GM18519 (cell line): ENCODE measurements at regions not wholly inside any gene's neighbourhood (a gene's known extent, or its start where the extent isn't known, plus 50 kb on each side); places are given as distances from the start of the nearest gene placed in this dataset.
"Not testable (repeated sequence)": the region's sequence is repeated elsewhere in the genome, so short reads cannot be mapped to it uniquely, and the experiment has no call there.

Experiments used
- ATAC-seq: cut with Tn5 transposase; IDR thresholded peaks from one replicate; pipeline ENCODE4 v1.9.1; 2021; ENCODE audit warnings: mild to moderate bottlenecking, moderate library complexity; ENCODE audit not compliant: unreplicated experiment, low FRiP score

DNA sequence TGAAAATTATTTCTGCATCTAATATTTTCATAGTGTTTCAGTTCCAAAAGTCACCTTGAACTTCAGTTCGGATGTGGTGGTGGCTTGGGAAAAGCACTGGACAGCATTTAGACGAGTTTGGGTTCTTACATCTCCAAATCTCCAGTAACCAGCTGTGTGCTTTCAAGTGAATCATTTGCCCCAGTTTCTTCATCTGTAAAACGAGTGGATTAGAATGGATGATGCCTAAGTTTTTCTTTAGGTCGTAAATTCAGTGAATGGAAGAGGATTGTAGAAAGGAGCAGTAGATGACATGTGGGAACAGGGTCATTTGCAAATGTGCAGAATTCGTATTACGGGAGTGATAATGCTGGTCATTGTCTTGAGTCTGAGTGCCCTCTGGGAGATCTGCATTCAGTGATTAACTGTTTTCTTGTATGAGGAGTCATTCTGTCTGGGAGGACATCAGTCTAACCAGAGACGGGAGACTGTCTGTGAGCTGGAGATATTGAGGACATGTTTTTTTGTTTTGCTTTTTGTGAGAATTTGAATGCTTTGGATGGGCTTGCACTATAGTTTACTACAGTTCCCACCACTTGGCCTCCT lies 641.6 kb upstream of the TBL1XR1 start:
- no peak for ATAC-seq

DNA sequence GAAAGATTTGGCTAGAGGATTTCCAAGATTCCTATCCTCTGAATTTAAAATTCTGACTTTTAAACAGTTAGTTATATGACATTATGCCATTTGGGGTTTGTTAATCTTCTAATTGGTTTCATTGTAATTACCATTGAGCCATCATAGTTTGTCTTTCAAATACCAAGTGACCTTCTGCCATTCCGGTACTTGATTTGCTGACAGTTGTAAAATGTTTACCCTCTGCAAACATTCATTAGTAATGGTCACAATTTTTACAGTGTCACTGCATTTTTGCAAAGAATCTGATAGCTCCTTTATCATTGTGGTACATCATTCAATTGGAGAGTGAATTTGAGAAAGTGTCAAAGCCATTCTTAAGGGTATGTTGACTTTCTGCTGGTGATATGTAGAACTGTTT lies 645.0 kb upstream of the TBL1XR1 start:
- ATAC-seq: no peak

DNA sequence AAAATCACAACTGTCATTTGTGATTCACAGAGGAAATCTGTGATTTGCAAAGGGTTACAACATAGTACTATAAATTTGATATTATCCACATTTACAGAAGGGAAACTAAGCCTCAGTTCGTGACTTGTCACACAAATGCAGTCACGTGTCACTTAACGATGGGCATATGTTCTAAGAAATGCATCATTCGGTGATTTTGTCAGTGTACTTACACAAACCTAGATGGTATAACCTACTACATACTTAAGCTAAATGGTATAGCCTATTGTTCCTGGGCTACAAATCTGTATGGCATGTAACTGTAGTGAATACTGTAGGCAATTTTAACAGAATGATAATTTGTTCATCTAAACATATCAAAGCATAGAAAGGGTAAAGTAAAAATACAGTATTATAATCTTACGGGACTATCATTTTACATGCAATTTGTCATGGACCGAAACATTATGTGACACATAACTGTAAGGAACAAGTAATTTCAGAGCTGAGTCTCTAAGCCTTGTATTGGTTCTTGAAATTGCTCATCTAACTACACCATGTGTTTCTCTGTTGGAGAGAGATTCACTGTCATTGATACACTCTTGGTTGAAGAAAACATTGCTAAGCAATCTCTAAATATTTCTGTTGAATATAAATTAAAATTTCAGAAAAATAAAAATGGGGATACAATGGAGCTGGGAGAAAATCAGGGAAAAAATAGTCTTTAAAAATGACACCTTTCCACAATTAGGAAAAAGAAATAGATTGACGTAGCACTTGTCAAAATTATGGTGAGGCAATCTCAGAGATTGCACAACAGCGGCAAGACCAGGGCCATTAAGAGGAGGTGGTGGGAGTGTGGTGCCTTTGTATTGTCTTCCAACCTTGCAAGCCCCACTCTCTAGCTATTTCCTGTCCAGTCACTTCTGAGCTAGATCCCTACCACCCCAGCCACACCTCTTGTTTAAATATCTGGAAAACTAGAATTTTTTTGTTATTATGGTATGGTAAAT lies 645.8 kb upstream of the TBL1XR1 start:
- ATAC-seq: no peak

DNA sequence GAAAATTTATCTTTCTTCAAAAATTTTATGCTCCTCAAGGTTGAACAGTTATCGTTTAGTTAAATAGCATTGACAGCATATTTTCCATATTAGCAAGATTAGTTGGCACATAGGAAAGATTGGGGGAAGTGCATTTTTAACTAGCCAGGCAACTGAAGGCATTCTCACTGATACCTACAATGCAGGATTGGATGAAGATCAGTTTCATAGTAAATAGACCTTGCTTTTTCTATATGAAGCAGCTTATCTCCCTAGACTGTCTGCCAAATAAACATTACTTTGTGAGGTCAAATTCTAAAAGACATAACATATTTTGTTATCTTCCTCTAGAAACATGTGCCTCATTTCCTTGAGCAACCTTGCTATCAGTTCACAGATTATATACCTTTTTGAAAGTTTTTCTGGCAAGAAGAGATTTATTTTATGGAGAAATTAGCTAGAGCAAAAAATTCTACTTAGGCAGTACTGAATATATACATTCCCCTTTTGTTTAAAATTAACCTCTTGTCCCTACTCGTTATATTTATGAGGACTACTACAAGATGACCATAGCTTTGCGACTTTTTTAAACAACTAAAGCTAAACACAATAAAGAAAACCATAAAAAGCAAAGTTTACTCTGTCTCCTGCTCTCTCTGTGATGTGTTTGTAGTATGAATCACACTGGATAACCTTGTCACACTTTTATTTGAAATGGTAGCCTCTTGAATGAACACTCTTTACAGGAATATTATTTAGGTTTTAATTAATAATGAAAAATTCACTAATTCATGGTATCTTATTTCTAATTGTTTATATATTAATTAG lies 654.9 kb upstream of the TBL1XR1 start:
- ATAC-seq: no peak

DNA sequence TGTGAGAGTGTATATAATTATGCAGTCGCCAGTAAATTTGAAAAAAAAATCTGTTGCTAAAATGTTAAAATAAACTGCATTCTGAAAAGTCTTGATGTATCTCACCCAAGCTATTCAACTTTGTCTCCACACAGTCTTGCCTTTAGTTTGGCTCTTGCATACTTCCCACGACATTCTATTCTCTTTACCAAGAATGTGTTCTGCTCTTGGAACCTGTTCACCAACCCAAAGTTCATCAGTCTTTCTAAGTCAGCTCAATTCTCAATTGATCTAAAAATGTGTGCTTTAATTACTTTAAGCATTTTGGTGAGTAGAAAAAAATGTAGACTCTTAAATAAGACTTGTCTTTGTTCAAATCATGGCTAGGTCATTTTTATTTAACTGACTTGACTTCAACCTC lies 657.7 kb upstream of the TBL1XR1 start:
- no peak for ATAC-seq

DNA sequence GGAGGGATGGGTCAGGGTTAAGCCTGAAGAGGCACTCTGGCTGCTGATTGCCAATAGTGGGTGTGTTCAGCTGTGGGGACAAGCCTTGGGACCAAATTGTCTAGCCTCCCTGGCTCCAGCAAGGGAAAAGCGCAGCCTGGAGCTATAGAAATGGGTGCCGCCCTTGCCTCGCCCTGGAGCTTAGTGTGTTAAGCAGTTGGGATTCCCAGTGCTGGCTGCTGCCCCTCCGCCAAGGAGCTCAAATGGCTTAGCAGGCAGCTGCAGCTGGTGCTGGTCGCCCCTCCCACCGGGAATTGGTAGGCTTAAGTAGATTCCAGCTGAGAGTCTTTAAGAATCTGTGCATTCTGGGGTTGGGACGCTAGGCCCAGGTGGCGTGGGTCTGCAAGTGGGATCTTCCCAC lies 662.9 kb upstream of the TBL1XR1 start:
- ATAC-seq: no peak

DNA sequence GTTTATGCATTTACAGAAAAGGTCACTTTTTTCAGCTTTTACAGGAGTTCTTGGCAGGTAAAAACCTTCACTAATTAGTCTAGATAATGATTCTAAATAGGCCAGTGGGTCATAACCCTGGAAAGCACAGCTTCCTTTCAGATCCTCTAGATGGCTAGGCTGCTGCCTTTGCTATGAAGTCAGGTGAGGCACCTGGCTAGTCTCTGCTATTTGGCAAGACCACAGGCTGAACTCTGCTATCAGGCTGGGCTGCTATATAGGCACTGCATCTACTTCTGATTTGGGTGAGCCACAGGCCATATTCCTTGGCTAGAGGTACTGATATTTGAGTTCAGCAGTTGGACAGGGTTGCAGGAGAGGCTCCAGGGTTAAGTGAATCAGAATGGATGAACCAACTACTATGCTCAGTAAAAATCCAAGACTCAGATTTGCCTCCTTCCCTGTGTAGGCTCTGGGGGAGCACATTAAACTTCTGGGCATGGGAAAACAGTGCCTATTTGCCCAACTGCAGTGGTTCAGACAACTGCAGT lies 665.7 kb upstream of the TBL1XR1 start:
- no peak for ATAC-seq

DNA sequence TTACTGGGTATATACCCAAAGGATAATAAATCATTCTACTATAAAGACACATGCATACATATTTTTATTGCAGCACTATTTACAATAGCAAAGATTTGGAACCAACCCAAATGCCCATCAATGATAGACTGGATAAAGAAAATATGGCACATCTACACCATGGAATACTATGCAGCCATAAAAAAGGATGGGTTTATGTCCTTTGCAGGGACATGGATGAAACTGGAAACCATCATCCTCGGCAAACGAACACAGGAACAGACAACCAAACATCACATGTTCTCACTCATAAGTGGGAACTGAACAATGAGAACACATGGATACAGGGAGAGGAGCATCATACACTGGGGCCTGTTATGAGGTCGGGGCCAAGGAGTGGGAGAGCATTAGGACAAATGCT lies 665.0 kb upstream of the KCNMB2 start:
- ATAC-seq: not testable (repeated sequence)

DNA sequence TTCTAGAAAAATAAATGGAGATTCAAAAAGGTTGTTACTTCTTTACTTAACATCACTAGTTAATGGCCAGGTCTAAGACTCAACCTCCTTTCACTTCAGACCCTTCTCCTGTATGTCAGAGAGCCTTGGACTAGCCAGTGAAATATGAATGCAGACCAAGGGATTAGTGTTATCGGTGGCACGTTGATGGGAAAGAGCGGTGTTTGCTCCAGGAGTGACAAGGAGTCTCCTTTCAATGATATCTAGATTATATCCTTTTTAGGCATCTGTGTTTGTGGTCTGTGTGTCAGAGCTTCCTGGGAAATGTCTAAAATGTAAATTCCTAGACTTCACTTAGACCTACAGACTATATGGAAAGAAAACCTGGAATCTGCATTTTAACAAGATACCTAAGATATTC lies 658.0 kb upstream of the KCNMB2 start:
- no peak for ATAC-seq

DNA sequence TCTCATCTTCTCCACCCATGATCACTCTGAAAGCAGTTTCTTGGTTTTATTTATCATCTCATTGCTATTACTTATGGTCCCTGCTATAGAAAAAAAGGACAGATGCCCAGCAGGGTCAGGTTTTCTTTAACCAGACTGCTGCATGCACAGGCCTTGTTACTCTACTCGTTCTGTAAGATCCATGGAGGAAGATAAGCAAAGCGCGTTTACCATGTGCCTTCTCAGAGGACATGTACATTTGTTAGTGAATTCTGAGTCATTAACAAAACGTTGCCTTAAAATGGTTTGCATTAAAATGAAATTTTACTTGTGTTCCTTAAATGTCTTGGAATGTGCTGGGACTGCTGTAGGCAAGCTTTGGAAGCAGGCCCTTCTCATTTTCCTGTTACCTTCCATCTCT lies 657.3 kb upstream of the KCNMB2 start:
- ATAC-seq: no peak

DNA sequence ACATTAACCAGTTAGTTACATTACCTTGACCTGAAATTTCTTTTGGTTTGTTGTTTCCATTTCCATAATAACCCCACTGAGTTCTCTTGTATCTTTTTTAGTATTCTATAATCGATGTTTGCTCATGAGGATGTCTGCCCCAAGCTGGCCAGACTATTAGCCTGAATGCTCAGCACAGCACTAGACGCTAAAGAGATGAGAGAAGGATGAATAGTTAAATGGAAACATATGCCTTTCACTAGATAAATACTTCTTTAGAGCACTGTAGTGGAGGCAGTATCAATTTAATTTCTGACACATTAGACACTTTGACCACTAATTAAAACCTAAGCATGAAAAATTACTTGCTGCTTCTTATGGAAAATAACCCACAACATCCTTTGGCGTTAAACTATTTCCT lies 654.9 kb upstream of the KCNMB2 start:
- no peak for ATAC-seq

DNA sequence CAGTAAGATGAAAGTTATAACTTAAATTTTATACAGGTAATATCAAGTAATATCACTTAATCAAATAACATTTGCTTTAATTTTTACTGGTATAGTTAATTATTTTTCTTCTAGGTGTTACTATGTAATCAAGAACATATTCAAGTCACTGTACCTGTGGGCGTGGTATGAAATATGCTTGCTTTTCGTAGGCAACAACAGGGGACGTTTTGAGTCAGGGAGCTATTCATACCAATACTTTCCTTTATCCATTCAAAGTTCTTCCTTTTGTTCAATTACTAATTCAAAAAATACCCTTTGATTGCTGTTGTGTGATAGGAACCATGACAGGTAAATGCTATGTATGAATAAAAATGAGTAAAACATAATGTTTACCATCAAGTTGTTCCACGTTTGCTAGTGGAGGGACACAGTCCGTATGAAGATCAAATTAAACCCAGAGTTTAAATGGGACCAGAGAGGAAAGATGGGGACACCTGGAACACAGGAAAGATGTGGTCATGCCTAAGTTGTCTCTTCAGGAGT lies 654.0 kb upstream of the KCNMB2 start:
- ATAC-seq: no peak

DNA sequence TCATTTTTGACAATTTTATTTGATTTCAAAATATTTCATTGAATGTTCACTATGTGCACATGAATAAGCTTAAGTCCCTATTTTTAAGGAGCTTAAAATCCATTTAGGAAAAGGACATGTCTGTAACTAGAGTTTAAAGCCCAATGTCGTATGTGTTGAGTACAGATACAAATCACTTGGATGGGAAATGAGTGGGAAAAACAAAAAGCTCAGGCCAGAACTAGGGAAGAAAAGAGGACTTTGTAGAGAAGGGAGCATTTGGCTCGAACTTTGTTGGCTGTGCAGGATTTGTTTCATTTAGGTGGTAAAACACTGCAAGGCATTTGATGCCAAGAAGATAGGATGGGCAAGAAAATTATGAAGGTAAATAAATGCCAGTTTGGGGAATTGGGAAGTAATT lies 653.1 kb upstream of the KCNMB2 start:
- no peak for ATAC-seq

DNA sequence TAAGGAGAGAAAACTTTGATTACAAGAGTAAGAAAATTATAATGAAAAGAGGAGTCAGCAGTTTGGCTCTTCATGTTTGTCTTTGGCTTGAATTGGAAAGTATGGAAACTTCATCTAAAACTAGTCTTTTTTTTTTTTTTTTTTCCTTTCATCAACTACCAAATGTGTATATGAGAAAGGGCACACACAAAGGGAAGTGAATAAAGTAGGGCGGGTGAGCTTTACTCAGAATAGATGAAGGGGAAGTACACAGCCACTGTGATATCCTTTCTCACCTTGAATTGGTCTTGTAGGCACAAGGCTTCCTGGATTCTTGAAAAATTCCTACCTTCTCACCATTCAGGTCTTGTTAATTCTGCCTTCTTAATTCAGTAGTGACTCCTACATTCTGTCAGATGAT lies 652.3 kb upstream of the KCNMB2 start:
- ATAC-seq: no peak

DNA sequence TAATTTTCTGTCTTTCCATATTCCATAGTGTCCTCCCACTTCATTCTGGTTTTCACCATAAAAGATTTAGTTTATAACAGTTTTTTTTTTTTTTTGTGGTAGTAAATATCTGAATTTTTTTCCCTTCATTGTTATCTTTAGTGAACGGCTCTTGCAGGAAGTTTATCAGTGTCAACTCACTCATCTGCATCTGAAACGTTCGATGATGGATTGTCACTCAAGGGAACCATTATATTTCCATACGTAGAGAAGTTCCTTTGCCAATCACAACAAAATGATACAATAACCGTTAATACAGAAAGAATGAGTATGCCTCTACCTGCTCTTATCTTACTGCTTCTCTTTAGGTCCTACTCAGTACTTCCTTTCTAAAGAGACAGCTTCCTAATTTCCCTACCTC lies 651.2 kb upstream of the KCNMB2 start:
- ATAC-seq: no peak

DNA sequence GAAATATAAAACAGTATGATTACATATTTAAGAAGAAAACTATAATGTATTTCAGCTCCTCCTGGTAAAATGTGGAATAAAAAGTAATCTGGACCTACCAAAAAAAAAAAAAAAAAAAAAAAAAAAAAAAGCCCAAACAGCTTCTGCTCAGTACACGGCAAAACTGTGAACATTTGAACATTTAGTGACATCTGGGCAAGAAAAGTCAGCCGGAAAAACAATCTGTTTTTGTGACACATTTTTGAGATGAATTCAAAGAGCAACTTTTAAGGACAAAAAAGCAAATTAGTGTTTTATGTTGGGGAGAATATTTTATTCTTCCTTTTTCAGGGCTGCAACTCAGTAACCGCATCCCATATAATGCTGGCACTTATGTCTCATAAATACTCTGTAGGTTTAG lies 649.7 kb upstream of the KCNMB2 start:
- ATAC-seq: no peak

DNA sequence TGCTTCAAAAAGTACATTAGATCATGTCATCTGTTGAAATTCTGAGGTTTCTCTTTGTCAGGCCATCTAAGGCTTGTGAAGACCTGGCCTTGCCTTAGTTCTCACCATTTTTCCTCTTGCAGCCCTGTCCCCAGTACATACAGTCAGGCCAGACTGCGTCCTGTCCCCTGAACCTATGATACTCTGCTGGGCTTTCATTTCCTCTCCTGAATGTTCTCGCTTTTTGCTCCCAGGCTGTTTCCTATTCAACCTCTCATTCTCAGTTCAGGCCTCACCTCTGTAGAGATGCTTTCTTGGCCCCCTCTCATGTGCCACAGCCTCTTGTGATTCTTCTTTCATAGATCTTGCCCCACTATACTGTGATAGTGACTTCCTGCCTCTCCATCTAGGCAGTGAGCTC lies 648.8 kb upstream of the KCNMB2 start:
- peak; percentile 60 for ATAC-seq

DNA sequence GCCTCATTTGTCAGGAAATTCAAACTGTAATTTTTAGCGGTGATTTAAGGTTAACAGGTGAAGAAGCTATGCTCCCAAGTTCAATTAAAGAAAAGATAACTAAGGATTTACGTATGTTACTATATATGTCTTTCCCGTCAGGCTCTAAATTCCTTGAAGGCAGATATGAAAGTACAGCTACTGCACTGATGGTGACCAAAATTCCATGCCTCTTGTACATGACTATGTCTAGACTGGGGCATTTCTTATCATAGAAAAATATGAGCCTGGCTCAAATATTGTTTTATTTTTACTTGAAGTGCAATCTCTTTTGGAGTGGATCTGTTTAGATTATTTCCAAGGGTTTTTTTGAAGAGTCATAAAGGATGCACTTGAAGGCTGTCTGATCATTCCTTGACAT lies 647.1 kb upstream of the KCNMB2 start:
- no peak for ATAC-seq

DNA sequence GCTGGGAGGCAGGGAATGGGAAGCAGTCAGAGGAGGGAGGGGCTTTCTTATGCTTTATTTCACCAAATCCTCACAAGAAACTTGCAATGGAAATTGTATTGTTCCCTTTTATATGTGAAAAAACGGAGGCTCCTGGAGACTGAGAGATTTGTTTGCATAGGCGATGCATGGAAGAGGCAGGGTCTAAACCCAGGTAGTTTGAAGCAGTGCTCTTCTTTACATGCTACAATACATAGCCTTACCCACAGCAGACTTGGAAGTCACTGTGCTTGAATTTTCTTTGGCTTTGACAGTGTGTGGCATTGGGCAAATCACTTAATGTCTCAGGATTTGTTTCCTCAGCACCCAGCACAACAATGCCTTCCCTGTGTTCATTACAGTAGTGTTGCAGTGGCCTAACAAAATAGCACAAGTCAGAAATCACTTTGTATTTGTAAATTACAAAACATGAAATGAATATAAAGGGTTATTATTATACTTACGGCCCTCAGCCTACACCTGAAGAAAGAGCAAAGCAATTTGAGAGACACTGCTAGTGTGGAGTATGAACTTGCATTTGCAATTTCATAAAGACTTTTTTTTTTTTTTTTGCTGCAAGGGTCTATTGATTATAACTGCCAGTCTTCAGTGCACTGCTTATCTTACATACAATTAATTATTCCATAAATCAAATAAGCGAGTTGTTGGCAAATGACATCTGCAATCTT lies 646.4 kb upstream of the KCNMB2 start:
- ATAC-seq: no peak

DNA sequence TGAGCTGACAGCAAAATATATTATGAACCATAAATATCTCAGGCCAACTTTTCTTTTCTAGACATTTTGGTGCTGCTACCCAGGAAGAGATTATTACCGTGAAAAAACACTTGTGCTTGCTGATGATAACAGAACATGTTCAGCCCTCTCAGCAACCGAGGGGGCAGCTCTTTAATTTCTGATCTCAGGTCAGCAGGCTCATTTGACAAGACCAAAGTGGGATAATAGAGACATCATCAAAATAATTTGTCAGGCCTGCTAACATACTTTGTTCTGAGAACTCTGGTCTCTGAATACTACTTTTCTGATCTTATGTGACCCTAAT lies 645.9 kb upstream of the KCNMB2 start:
- no peak for ATAC-seq
